ENCODE measurements at regions not wholly inside any gene's neighbourhood (a gene's known extent, or its start where the extent isn't known, plus 50 kb on each side); places are given as distances from the start of the nearest gene placed in this dataset.
"Not testable (repeated sequence)": the region's sequence is repeated elsewhere in the genome, so short reads cannot be mapped to it uniquely, and the experiment has no call there.

DNA sequence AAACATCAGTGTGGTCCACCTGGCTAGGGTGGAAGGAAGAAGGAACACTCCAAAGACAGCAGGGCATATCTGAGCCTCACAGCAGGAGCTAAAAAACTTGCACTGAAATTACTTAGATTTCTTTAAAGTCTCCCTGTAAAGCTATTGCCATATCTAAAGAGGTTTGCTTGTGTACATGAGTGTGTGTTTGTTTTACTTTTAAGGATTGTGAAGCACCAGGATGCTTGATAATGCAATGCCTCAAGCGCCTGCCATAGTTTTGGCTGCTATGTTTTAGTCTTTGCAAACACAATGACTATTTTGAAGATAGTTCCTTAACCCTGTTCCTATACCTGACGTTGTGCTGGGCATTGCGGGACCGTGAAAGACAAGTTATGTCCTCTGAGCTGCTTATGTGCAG lies 65.0 kb downstream of the ID4 start (continued):
- TF ChIP-seq, protein P1, sequence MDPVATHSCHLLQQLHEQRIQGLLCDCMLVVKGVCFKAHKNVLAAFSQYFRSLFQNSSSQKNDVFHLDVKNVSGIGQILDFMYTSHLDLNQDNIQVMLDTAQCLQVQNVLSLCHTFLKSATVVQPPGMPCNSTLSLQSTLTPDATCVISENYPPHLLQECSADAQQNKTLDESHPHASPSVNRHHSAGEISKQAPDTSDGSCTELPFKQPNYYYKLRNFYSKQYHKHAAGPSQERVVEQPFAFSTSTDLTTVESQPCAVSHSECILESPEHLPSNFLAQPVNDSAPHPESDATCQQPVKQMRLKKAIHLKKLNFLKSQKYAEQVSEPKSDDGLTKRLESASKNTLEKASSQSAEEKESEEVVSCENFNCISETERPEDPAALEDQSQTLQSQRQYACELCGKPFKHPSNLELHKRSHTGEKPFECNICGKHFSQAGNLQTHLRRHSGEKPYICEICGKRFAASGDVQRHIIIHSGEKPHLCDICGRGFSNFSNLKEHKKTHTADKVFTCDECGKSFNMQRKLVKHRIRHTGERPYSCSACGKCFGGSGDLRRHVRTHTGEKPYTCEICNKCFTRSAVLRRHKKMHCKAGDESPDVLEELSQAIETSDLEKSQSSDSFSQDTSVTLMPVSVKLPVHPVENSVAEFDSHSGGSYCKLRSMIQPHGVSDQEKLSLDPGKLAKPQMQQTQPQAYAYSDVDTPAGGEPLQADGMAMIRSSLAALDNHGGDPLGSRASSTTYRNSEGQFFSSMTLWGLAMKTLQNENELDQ (tag by site-specific recombination; IDR thresholded peaks at IDR 0.05; ENCODE audit: low read depth): no peak

DNA sequence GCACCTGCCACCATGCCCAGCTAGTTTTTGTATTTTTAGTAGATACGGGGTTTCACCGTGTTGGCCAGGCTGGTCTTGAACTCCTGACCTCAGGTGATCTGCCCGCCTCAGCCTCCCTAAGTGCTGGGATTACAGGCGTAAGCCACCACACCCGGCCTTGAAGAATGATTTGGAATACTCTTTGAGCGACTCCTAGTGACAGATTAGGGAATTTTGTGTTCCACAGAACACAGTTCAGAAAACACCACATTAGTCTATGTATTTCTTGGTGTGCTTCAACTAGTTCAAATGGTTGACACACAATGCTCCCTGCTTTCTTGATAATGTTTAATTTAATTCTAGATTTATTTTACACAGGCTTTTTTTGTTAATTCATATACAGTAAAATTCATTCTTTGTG lies 67.2 kb downstream of the ID4 start:
- H3K9me3 ChIP-seq (ENCODE audit: control insufficient read depth, insufficient read depth, low read depth, low read length); POLR2A ChIA-PET; H3K27ac ChIP-seq (ENCODE audit: extremely low read depth, low read depth, low read length); H3K4me3 ChIP-seq (ENCODE audit: low read depth, low read length); H3K36me3 ChIP-seq (ENCODE audit: control insufficient read depth in 2 of 2, insufficient read depth in 1 of 2, low read length in 2 of 2); H3K4me1 ChIP-seq (ENCODE audit: control insufficient read depth, insufficient read depth, low read length): not testable (repeated sequence)
- peak; percentile 31 for TF ChIP-seq ZNF654 (tag by site-specific recombination; IDR thresholded peaks at IDR 0.05; ENCODE audit: low read depth)
- CTCF ChIA-PET: interaction anchor here (0.6 to 0.9 kb wide), 3 partner anchors 25 to 494 kb away, joined by 3 to 4 read pairs (median 3); no protein-coding TSS in a partner anchor

DNA sequence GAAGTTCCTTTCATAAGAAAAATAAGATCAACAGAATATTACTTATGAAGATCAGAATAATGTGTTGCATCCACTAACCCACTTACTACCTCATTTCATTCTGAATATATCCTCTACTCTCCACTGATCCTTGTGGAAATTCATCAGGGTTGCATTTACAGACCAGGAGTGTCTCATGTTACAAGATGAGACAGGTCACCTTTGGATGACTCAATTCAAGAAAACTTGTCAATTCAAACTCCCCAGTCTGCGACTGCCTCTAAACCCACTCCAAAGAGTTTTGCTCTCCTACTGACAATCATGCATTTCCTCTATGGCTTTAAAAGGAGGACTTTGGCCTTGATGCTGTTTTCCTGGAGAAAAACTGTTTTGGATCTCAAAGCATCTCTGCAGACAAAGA lies 68.4 kb downstream of the ID4 start:
- no peaks in the 10 kb centered on the region for H3K36me3 ChIP-seq (ENCODE audit: control insufficient read depth in 2 of 2, insufficient read depth in 1 of 2, low read length in 2 of 2)
- no peaks in the 10 kb centered on the region for H3K9me3 ChIP-seq (ENCODE audit: control insufficient read depth, insufficient read depth, low read depth, low read length)
- ChIA-PET CTCF (interaction anchor here (0.7 to 1.7 kb wide), 2 partner anchors 9 to 188 kb away, joined by 3 read pairs; no protein-coding TSS in a partner anchor), POLR2A (no interaction called here)
- H3K4me3 ChIP-seq (ENCODE audit: low read depth, low read length): no peak overlapping the region
- no peak for TF ChIP-seq PRDM1 (tag by site-specific recombination; IDR thresholded peaks at IDR 0.05)
- TF ChIP-seq, protein P2, sequence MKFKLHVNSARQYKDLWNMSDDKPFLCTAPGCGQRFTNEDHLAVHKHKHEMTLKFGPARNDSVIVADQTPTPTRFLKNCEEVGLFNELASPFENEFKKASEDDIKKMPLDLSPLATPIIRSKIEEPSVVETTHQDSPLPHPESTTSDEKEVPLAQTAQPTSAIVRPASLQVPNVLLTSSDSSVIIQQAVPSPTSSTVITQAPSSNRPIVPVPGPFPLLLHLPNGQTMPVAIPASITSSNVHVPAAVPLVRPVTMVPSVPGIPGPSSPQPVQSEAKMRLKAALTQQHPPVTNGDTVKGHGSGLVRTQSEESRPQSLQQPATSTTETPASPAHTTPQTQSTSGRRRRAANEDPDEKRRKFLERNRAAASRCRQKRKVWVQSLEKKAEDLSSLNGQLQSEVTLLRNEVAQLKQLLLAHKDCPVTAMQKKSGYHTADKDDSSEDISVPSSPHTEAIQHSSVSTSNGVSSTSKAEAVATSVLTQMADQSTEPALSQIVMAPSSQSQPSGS (tag by site-specific recombination; IDR thresholded peaks at IDR 0.05; ENCODE audit: low read depth): no peak
- TF ChIP-seq, protein P3, sequence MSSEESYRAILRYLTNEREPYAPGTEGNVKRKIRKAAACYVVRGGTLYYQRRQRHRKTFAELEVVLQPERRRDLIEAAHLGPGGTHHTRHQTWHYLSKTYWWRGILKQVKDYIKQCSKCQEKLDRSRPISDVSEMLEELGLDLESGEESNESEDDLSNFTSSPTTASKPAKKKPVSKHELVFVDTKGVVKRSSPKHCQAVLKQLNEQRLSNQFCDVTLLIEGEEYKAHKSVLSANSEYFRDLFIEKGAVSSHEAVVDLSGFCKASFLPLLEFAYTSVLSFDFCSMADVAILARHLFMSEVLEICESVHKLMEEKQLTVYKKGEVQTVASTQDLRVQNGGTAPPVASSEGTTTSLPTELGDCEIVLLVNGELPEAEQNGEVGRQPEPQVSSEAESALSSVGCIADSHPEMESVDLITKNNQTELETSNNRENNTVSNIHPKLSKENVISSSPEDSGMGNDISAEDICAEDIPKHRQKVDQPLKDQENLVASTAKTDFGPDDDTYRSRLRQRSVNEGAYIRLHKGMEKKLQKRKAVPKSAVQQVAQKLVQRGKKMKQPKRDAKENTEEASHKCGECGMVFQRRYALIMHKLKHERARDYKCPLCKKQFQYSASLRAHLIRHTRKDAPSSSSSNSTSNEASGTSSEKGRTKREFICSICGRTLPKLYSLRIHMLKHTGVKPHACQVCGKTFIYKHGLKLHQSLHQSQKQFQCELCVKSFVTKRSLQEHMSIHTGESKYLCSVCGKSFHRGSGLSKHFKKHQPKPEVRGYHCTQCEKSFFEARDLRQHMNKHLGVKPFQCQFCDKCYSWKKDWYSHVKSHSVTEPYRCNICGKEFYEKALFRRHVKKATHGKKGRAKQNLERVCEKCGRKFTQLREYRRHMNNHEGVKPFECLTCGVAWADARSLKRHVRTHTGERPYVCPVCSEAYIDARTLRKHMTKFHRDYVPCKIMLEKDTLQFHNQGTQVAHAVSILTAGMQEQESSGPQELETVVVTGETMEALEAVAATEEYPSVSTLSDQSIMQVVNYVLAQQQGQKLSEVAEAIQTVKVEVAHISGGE (tag by site-specific recombination; conservative IDR thresholded peaks at IDR 0.05; ENCODE audit: low read depth): no peak
- no peak for TF ChIP-seq ZNF670 (tag by site-specific recombination; IDR thresholded peaks at IDR 0.05; ENCODE audit: low read depth)
- TF ChIP-seq ZNF37A (tag by site-specific recombination; IDR thresholded peaks at IDR 0.05): no peak
- TF ChIP-seq, protein P4, sequence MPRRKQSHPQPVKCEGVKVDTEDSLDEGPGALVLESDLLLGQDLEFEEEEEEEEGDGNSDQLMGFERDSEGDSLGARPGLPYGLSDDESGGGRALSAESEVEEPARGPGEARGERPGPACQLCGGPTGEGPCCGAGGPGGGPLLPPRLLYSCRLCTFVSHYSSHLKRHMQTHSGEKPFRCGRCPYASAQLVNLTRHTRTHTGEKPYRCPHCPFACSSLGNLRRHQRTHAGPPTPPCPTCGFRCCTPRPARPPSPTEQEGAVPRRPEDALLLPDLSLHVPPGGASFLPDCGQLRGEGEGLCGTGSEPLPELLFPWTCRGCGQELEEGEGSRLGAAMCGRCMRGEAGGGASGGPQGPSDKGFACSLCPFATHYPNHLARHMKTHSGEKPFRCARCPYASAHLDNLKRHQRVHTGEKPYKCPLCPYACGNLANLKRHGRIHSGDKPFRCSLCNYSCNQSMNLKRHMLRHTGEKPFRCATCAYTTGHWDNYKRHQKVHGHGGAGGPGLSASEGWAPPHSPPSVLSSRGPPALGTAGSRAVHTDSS (tag by site-specific recombination; IDR thresholded peaks at IDR 0.05): no peak
- TF ChIP-seq TCF7L2 (IDR thresholded peaks at IDR 0.05; ENCODE audit: borderline replicate concordance, low read depth, low read length): no peak
- TF ChIP-seq ZNF843 (tag by site-specific recombination; IDR thresholded peaks at IDR 0.05): no peak
- no peak for TF ChIP-seq ZNF530 (tag by site-specific recombination; IDR thresholded peaks at IDR 0.05; ENCODE audit: low read depth)
- no peak for TF ChIP-seq MEIS1 (CRISPR knock-in tag; IDR thresholded peaks at IDR 0.05; ENCODE audit: borderline replicate concordance)
- TF ChIP-seq GLI2 (tag by site-specific recombination; IDR thresholded peaks at IDR 0.05; ENCODE audit: borderline replicate concordance, low read depth): no peak
- no peak for TF ChIP-seq KLF8 (tag by site-specific recombination; IDR thresholded peaks at IDR 0.05)
- TF ChIP-seq, protein P5, sequence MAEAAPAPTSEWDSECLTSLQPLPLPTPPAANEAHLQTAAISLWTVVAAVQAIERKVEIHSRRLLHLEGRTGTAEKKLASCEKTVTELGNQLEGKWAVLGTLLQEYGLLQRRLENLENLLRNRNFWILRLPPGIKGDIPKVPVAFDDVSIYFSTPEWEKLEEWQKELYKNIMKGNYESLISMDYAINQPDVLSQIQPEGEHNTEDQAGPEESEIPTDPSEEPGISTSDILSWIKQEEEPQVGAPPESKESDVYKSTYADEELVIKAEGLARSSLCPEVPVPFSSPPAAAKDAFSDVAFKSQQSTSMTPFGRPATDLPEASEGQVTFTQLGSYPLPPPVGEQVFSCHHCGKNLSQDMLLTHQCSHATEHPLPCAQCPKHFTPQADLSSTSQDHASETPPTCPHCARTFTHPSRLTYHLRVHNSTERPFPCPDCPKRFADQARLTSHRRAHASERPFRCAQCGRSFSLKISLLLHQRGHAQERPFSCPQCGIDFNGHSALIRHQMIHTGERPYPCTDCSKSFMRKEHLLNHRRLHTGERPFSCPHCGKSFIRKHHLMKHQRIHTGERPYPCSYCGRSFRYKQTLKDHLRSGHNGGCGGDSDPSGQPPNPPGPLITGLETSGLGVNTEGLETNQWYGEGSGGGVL (tag by site-specific recombination; IDR thresholded peaks at IDR 0.05): no peak
- TF ChIP-seq ZNF311 (tag by site-specific recombination; IDR thresholded peaks at IDR 0.05; ENCODE audit: borderline replicate concordance): no peak
- TF ChIP-seq ZNF211 (tag by site-specific recombination; IDR thresholded peaks at IDR 0.05; ENCODE audit: low read depth): no peak
- TF ChIP-seq ZNF404 (tag by site-specific recombination; IDR thresholded peaks at IDR 0.05): no peak
- H3K4me1 ChIP-seq (ENCODE audit: control insufficient read depth, insufficient read depth, low read length): peaks cover 2% of the 10 kb centered on the region; the same call in 1 of the 2 replicates
- H3K27ac ChIP-seq (ENCODE audit: extremely low read depth, low read depth, low read length): no peak overlapping the region
